Naive thymus-derived CD4-positive, alpha-beta T cell (primary cell): ENCODE measurements at regions not wholly inside any gene's neighbourhood (a gene's known extent, or its start where the extent isn't known, plus 50 kb on each side); places are given as distances from the start of the nearest gene placed in this dataset. TPM values are rescaled to one million over a fixed set of nuclear protein-coding genes. Genes with fewer than 3 reads are reported as not detected.

Source experiments
- ATAC-seq: fragments of 150-1000 bp; cut with Tn5 transposase; 2 replicates; pipeline ENCODE4 v1.10.0; 2021; ENCODE audit warnings: mild to moderate bottlenecking, moderate library complexity
- CTCF ChIA-PET: fragments of 350-600 bp; sonication (Branson Sonifier 250); formaldehyde crosslinking; loops from one replicate; lab custom pipeline; 2021; ENCODE audit warnings: antibody characterized with exemption; lab: Charles Lee
- POLR2A ChIA-PET: fragments of 350-600 bp; sonication (Branson Sonifier 250); formaldehyde crosslinking; loops from one replicate; lab custom pipeline; 2021; ENCODE audit warnings: antibody characterized with exemption, inconsistent platforms; lab: Charles Lee
- DNase-seq, 9 donors: peaks; one replicate each; pipeline versions ENCODE4 v3.0.0 to v3.0.0-alpha.2; 2020 to 2022; ENCODE audit warnings: mixed read lengths in 1 of 9
- H3K27ac ChIP-seq: one replicate; pipeline ENCODE4 v1.7.0; 2013; ENCODE audit warnings: mild to moderate bottlenecking, low read depth, low read length, moderate library complexity
- H3K27me3 ChIP-seq, 2 donors: one replicate each; pipeline ENCODE4 v1.7.0; 2013; ENCODE audit warnings: low read length in 2 of 2, mild to moderate bottlenecking in 2 of 2, moderate library complexity in 2 of 2; ENCODE audit not compliant: control insufficient read depth in 2 of 2, insufficient read depth in 2 of 2
- H3K36me3 ChIP-seq, 3 experiments: 1 replicate in 2 of 3; 2 replicates in 1 of 3; pipeline ENCODE4 v1.7.0; 2013; ENCODE audit warnings: low read length in 3 of 3, mild to moderate bottlenecking in 3 of 3, moderate library complexity in 1 of 3; ENCODE audit not compliant: insufficient read depth in 3 of 3, control insufficient read depth in 2 of 3
- H3K4me1 ChIP-seq, 2 donors: one replicate each; pipeline ENCODE4 v1.7.0; 2013; ENCODE audit warnings: low read length in 2 of 2, mild to moderate bottlenecking in 2 of 2, moderate library complexity in 1 of 2; ENCODE audit not compliant: control insufficient read depth in 2 of 2, insufficient read depth in 2 of 2
- H3K4me3 ChIP-seq: 2 replicates; pipeline ENCODE4 v1.7.0; 2013; ENCODE audit warnings: mild to moderate bottlenecking, low read length
- H3K9me3 ChIP-seq, 3 experiments: 1 replicate in 2 of 3; 2 replicates in 1 of 3; pipeline ENCODE4 v1.7.0; 2013; ENCODE audit warnings: low read length in 3 of 3; ENCODE audit not compliant: control insufficient read depth in 2 of 3
- H3K27ac Mint-ChIP-seq, 9 donors: one replicate each; pipeline ENCODE4 v1.8.0; 2020 to 2022; ENCODE audit warnings: mixed read lengths in 9 of 9, mild to moderate bottlenecking in 8 of 9, moderate library complexity in 5 of 9, inconsistent platforms in 2 of 9
- H3K27me3 Mint-ChIP-seq, 5 donors: one replicate each; pipeline ENCODE4 v1.8.0; 2021 to 2022; ENCODE audit warnings: mixed read lengths in 5 of 5, mild to moderate bottlenecking in 1 of 5
- H3K36me3 Mint-ChIP-seq, 5 donors: one replicate each; pipeline ENCODE4 v1.8.0; 2020 to 2022; ENCODE audit warnings: mixed read lengths in 5 of 5, mild to moderate bottlenecking in 3 of 5, inconsistent platforms in 1 of 5
- H3K4me1 Mint-ChIP-seq, 7 donors: one replicate each; pipeline ENCODE4 v1.8.0; 2020 to 2022; ENCODE audit warnings: mixed read lengths in 7 of 7, mild to moderate bottlenecking in 3 of 7, inconsistent platforms in 1 of 7
- H3K4me3 Mint-ChIP-seq, 10 donors: one replicate each; pipeline ENCODE4 v1.8.0; 2020 to 2022; ENCODE audit warnings: mild to moderate bottlenecking in 10 of 10, mixed read lengths in 10 of 10, moderate library complexity in 6 of 10, inconsistent platforms in 2 of 10
- H3K9me3 Mint-ChIP-seq, 11 donors: one replicate each; pipeline ENCODE4 v1.8.0; 2020 to 2022; ENCODE audit warnings: mixed read lengths in 11 of 11, mild to moderate bottlenecking in 4 of 11, inconsistent platforms in 1 of 11, moderate library complexity in 1 of 11
- intact Hi-C, 2 donors: fragments of 100-400 bp; cut with micrococcal nuclease; formaldehyde crosslinking; loops; one replicate each; pipeline ENCODE4 v1.15.1; 2023
- microRNA-seq: library from miRNA; unstranded; fragments of <30 nt; microRNA quantifications from one replicate; pipeline ENCODE4 v1.2.0, GENCODE V29; 2022; ENCODE audit warnings: borderline microRNAs expressed

DNA sequence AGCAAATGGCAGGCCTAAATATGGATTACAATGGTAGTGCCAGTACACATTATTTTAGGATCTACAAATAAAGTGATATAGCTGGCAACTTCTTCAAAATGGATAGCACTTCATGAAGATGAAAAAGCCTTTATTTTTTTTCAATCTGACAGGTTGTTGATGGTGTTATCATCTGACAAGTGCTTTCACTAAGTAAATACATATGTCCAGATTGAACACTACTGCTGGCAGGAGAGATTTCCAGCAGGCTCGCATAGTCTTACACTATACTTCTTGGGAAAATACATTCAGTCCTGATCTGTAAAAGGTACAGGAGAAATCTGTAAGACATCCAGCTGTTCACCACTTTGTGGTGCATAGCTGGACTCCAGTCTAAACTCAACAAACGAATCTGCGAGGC lies 50.9 kb upstream of the ALCAM start:
- Mint-ChIP-seq H3K36me3 (no peaks in the 10 kb centered on the region), H3K9me3 (peaks cover 0 to 2% (median 0%) of the 10 kb centered on the region in 11 donors), H3K27me3 (peaks cover 0 to 6% (median 0%) of the 10 kb centered on the region in 5 donors), H3K4me1 (no peaks in the 10 kb centered on the region), H3K4me3 (no peak overlapping the region), H3K27ac (no peak overlapping the region)
- Histone ChIP-seq H3K36me3 (no peaks in the 10 kb centered on the region), H3K9me3 (no peaks in the 10 kb centered on the region), H3K27ac (no peak overlapping the region), H3K4me3 (no peak overlapping the region), H3K4me1 (no peaks in the 10 kb centered on the region), H3K27me3 (no peaks in the 10 kb centered on the region)
- DNase-seq = no peak
- POLR2A ChIA-PET = no interaction called here
- no peak for ATAC-seq
- intact Hi-C loops = no loop called here
- CTCF ChIA-PET = no interaction called here

DNA sequence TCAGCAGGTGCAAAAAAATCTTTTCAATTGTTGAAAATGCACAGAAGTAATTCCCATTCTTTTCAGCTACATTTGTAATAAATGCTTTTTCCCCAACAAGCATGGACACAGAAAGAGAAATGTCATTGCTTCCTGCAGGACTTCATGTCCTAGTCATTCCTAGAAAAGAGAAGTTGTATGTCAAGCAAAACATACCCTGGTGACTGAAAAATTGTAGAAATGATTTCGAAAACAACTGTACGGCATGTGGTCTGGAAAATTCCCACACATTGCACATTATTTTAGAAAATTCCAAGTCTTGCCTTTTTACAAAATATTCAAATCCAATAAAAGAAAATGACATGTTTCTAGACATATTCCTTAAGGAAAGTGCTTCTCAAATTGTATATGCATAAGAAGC lies 50.4 kb upstream of the ALCAM start:
- POLR2A ChIA-PET = no interaction called here

More for the DNA sequence above, 50.4 kb upstream of the ALCAM start:
- no peak overlapping the region for H3K27ac ChIP-seq
- H3K27me3 Mint-ChIP-seq = peaks cover 0 to 6% (median 0%) of the 10 kb centered on the region in 5 donors
- no peak overlapping the region for H3K4me3 Mint-ChIP-seq
- H3K36me3 ChIP-seq = no peaks in the 10 kb centered on the region
- intact Hi-C loops = no loop called here
- CTCF ChIA-PET = no interaction called here
- H3K27ac Mint-ChIP-seq = no peak overlapping the region
- no peak for DNase-seq
- no peak for ATAC-seq
- H3K4me1 Mint-ChIP-seq = no peaks in the 10 kb centered on the region
- no peaks in the 10 kb centered on the region for H3K4me1 ChIP-seq
- no peaks in the 10 kb centered on the region for H3K9me3 ChIP-seq
- H3K36me3 Mint-ChIP-seq = no peaks in the 10 kb centered on the region
- H3K4me3 ChIP-seq = no peak overlapping the region
- peaks cover 0 to 2% (median 0%) of the 10 kb centered on the region in 11 donors for H3K9me3 Mint-ChIP-seq
- no peaks in the 10 kb centered on the region for H3K27me3 ChIP-seq

Small RNAs in the stretch of these regions (microRNA-seq; reads per million reads assigned to microRNA genes)
- not detected for gene MIR548AB
